ENCODE measurements at regions not wholly inside any gene's neighbourhood (a gene's known extent, or its start where the extent isn't known, plus 50 kb on each side); places are given as distances from the start of the nearest gene placed in this dataset.

DNA sequence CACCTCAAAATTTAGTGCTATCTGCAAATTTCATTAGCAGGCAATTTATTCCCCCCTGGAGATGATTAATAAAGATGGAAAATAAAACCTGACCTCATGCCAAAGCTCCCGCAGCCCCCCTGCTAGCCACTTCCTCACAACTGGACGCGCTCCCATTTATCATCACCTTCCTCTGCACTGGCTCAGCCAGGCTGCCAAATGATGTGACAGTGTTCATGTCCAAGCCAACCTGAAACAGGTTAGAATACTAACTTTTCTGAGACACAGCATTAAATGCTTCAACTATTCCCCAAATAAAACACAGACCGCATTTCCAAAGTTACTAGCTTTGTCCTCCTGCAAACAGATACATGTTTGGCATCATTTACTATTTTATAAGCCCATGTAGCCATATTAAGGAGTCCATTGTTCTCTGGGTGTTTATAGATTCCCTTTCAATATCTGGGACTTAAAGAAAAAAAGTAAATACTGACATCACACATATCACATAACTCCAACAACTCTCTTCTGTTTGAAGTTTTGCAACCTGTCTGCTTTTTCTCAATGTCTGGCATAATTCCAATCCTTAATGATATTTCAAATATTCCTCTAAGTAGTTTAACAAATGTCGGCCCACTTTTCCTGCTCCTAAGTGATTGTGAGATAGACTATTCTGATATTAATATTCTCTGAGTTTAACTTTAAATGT, 829.7 kb upstream of the FAT3 start:
- Histone ChIP-seq H3K36me3 (no peaks in the 10 kb centered on the region), H3K4me3 (no peak overlapping the region), H3K4me1 (peaks cover 0 to 25% (median 0%) of the 10 kb centered on the region in 3 donors), H3K9me3 (no peaks in the 10 kb centered on the region), H3K27ac (peak overlapping the region in 1 of 4 donors; percentile 43), H3K27me3 (no peaks in the 10 kb centered on the region)
- ATAC-seq: no peak
- WGBS, 2 donors (ENCODE audit: low coverage in 1 of 2): 3 to 8% methylated on average over 5 of the region's 5 CpGs
- TF ChIP-seq, protein P1, sequence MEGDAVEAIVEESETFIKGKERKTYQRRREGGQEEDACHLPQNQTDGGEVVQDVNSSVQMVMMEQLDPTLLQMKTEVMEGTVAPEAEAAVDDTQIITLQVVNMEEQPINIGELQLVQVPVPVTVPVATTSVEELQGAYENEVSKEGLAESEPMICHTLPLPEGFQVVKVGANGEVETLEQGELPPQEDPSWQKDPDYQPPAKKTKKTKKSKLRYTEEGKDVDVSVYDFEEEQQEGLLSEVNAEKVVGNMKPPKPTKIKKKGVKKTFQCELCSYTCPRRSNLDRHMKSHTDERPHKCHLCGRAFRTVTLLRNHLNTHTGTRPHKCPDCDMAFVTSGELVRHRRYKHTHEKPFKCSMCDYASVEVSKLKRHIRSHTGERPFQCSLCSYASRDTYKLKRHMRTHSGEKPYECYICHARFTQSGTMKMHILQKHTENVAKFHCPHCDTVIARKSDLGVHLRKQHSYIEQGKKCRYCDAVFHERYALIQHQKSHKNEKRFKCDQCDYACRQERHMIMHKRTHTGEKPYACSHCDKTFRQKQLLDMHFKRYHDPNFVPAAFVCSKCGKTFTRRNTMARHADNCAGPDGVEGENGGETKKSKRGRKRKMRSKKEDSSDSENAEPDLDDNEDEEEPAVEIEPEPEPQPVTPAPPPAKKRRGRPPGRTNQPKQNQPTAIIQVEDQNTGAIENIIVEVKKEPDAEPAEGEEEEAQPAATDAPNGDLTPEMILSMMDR (IDR thresholded peaks at IDR 0.05): no peak
- TF ChIP-seq POLR2AphosphoS5 (IDR thresholded peaks at IDR 0.05) (no peak), POLR2A (IDR thresholded peaks at IDR 0.05) (no peak), EP300 (IDR thresholded peaks at IDR 0.05) (no peak)

DNA sequence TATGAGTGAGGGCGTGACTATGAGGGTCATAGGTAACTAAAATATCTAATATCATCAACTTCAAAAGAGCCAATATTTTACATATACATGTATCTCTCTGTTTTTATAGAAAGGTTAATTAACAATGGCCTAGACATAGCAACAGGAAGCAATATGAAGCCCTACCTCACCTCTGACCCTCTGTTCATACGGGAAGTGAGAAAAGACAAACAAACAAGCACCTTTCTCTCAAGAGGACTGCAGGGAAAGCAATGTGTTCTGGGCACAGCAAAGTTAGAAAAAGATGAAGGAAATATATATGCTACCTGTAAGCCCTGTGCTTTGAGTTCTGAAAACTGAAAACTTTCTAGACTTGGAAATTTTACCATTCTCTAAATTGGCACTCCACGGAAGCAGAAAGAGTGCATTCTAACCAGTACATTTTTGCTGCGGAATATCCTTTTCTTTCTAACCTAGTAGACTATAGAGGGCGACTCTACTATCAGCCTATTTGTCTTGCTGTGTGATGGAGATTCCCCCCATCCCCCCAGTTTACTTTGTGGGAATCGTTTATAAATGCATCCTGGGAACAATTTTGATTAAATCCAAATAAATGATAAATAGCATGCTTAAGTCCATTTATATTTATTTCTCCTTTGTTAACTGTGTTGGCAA, 830.4 kb upstream of the FAT3 start:
- no peaks in the 10 kb centered on the region for H3K36me3 ChIP-seq
- H3K27ac ChIP-seq: peak overlapping the region in 1 of 4 donors; percentile 43
- H3K9me3 ChIP-seq: no peaks in the 10 kb centered on the region
- no peaks in the 10 kb centered on the region for H3K27me3 ChIP-seq
- no peak for TF ChIP-seq POLR2A (IDR thresholded peaks at IDR 0.05)
- TF ChIP-seq, protein P1 (IDR thresholded peaks at IDR 0.05): no peak
- no peak for TF ChIP-seq POLR2AphosphoS5 (IDR thresholded peaks at IDR 0.05)
- no peak for TF ChIP-seq EP300 (IDR thresholded peaks at IDR 0.05)
- H3K4me1 ChIP-seq: peaks cover 0 to 25% (median 0%) of the 10 kb centered on the region in 3 donors
- ATAC-seq: no peak
- H3K4me3 ChIP-seq: no peak overlapping the region
- WGBS, 2 donors (ENCODE audit: low coverage in 1 of 2): 46 to 55% methylated on average over 6 of the region's 6 CpGs

DNA sequence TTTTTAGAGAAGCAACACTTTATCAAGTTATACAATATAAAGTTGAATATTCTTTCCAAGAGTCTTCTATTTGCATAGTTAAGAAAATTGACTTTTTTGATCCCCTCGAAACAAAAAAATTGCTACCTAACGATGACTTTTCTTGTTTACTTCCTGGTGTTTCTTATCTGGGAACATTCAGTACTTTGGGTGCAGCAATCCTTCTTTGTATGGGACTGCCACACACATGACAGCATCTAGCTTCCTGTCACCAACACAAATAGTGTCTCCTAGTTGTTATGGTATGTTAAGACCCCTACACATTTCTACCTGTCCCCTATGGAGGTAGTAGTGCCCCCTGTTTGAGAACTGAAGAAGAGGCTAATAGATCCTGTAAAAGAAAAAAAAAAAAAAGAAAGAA, 841.7 kb upstream of the FAT3 start:
- TF ChIP-seq POLR2AphosphoS5 (IDR thresholded peaks at IDR 0.05) (no peak), EP300 (IDR thresholded peaks at IDR 0.05) (no peak), POLR2A (IDR thresholded peaks at IDR 0.05) (no peak)
- TF ChIP-seq, protein P1 (IDR thresholded peaks at IDR 0.05): no peak
- Histone ChIP-seq H3K36me3 (no peaks in the 10 kb centered on the region), H3K4me3 (no peak overlapping the region), H3K27ac (no peak overlapping the region), H3K27me3 (no peaks in the 10 kb centered on the region), H3K9me3 (no peaks in the 10 kb centered on the region), H3K4me1 (peaks cover 0 to 11% (median 0%) of the 10 kb centered on the region in 3 donors)
- WGBS, 2 donors (ENCODE audit: low coverage in 1 of 2): 69 to 90% methylated on average over 2 of the region's 2 CpGs
- no peak for ATAC-seq

DNA sequence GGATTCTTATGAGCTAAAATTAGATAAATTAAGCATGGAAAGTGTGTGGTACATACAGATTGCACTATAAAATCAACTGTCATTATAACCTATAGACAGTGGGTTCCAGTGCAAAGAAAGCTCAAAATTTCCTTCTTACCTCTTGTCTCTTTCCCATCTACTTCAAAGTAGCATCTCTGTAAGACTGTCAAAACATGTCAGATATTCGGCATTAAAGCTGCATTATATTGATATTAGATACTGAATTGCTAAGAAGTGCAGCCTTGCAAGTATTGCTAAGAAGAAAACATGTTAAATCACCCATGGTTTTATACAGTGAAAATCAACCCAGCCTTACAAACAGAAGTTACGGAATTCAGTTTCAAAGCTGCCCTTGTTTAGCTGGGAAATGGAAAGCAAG, 849.8 kb upstream of the FAT3 start:
- no peak overlapping the region for H3K27ac ChIP-seq
- TF ChIP-seq, protein P1 (IDR thresholded peaks at IDR 0.05): no peak
- TF ChIP-seq EP300 (IDR thresholded peaks at IDR 0.05) (no peak), POLR2A (IDR thresholded peaks at IDR 0.05) (no peak)
- H3K9me3 ChIP-seq: no peaks in the 10 kb centered on the region
- H3K27me3 ChIP-seq: no peaks in the 10 kb centered on the region
- WGBS, 2 donors (ENCODE audit: low coverage in 1 of 2): 78 to 85% methylated on average over 2 of the region's 2 CpGs
- H3K4me1 ChIP-seq: no peaks in the 10 kb centered on the region
- no peaks in the 10 kb centered on the region for H3K36me3 ChIP-seq
- H3K4me3 ChIP-seq: no peak overlapping the region
- no peak for ATAC-seq

DNA sequence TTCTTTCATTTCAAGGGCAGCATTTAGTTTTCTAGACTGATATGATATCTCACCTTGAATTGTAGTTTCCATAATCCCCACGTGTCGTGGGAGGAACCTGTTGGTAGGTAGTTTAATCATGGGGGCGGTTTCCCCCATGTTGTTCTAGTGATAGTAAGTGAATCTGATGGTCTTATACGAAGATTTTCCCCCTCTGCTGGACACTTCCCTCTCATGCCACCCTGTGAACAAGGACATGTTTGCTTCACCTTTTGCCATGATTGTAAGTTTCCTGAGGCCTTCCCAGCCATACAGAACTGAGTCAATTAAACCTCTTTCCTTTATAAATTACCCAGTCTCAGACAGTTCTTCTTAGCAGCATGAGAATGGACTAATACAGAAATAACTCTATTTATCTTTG, 851.1 kb upstream of the FAT3 start:
- H3K36me3 ChIP-seq: no peaks in the 10 kb centered on the region
- no peak for ATAC-seq
- no peak for TF ChIP-seq POLR2A (IDR thresholded peaks at IDR 0.05)
- no peak for TF ChIP-seq EP300 (IDR thresholded peaks at IDR 0.05)
- TF ChIP-seq, protein P1 (IDR thresholded peaks at IDR 0.05): no peak
- no peak for TF ChIP-seq POLR2AphosphoS5 (IDR thresholded peaks at IDR 0.05)
- H3K9me3 ChIP-seq: no peaks in the 10 kb centered on the region
- no peaks in the 10 kb centered on the region for H3K4me1 ChIP-seq
- no peaks in the 10 kb centered on the region for H3K27me3 ChIP-seq
- WGBS, 2 donors (ENCODE audit: low coverage in 1 of 2): 76 to 83% methylated on average over 1 to 3 of the region's 4 CpGs
- H3K27ac ChIP-seq: no peak overlapping the region
- no peak overlapping the region for H3K4me3 ChIP-seq
